ENCODE measurements at regions not wholly inside any gene's neighbourhood (a gene's known extent, or its start where the extent isn't known, plus 50 kb on each side); places are given as distances from the start of the nearest gene placed in this dataset.

- DNase-seq (no peak), ATAC-seq (no peak)
- no peaks in the 10 kb centered on the region for H3K36me3 ChIP-seq
- H3K27me3 ChIP-seq (ENCODE audit: low read depth), result peaks cover 17% of the 10 kb centered on the region
- H3K9me3 ChIP-seq, result no peaks in the 10 kb centered on the region
- no peak for TF ChIP-seq CTCF (IDR thresholded peaks at IDR 0.05)
- no peak overlapping the region for H3K27ac ChIP-seq
- intact Hi-C loops (cut with DNase I), result no loop called here
- H3K4me3 ChIP-seq, result no peak overlapping the region
- H3K4me1 ChIP-seq, result no peaks in the 10 kb centered on the region
Observed at GRCh38 chr11:45754741-45755140, 50.2 kb upstream of the SLC35C1 start.

DNA sequence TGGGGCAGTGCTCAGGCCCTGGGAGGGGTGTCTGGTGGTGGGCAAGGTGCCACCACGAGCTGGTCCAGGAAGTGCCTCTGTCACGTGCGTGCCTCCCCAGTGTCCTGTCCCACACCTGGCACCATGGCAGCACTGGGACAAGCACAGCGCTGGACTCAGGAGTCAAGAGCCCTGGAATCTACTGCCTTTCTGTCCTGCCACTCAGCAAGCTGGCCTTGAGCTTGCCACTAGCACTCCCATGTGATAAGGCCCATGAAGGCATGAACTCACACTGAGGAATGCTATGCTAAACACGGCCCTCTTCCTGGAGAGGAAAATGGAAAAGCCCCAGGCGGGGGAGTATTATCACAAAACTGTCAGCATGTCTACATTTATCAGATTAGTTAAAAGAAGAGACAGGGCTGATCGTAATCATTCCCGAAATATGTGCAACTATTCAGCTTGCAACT, 50.7 kb upstream of the SLC35C1 start:
- Histone ChIP-seq H3K4me3 (no peak overlapping the region), H3K27ac (no peak overlapping the region), H3K27me3 (ENCODE audit: low read depth) (peaks cover 17% of the 10 kb centered on the region), H3K36me3 (no peaks in the 10 kb centered on the region), H3K4me1 (no peaks in the 10 kb centered on the region), H3K9me3 (no peaks in the 10 kb centered on the region)
- intact Hi-C loops (cut with DNase I), result no loop called here
- no peak for TF ChIP-seq CTCF (IDR thresholded peaks at IDR 0.05)
- peak; percentile 53 for DNase-seq
- peak; percentile 69 to 81 for ATAC-seq

DNA sequence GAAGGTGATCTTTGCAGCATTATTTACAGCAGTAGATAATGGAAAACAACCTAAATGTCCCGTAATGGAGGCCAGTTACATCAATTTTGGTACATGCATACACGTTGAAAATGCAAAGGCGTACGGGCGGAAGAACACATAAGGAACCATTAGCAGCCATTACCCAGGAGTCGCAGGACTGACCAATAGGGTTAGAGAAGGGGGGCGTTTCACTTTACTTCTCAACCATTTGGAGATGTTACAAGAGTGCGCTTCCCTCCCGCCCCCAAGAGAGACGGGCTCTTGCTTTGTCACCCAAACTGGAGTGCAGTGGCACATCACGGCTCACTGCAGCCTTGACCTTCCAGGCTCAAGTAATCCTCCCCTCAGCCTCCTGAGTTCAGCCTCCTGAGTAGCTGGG, 52.8 kb upstream of the SLC35C1 start:
- TF ChIP-seq CTCF (IDR thresholded peaks at IDR 0.05), result no peak
- intact Hi-C loops (cut with DNase I), result no loop called here
- Histone ChIP-seq H3K27me3 (ENCODE audit: low read depth) (peaks cover 17% of the 10 kb centered on the region), H3K4me3 (no peak overlapping the region), H3K27ac (no peak overlapping the region), H3K4me1 (no peaks in the 10 kb centered on the region), H3K9me3 (no peaks in the 10 kb centered on the region), H3K36me3 (no peaks in the 10 kb centered on the region)
- DNase-seq (no peak), ATAC-seq (no peak)

GRCh38 chr11:45751430-45751829, 53.5 kb upstream of the SLC35C1 start:
- Histone ChIP-seq H3K27me3 (ENCODE audit: low read depth) (peaks cover 17% of the 10 kb centered on the region), H3K4me1 (no peaks in the 10 kb centered on the region), H3K9me3 (no peaks in the 10 kb centered on the region), H3K27ac (no peak overlapping the region), H3K4me3 (no peak overlapping the region), H3K36me3 (no peaks in the 10 kb centered on the region)
- intact Hi-C loops (cut with DNase I), result no loop called here
- DNase-seq, result no peak
- no peak for TF ChIP-seq CTCF (IDR thresholded peaks at IDR 0.05)
- no peak for ATAC-seq

- Histone ChIP-seq H3K4me3 (no peak overlapping the region), H3K36me3 (no peaks in the 10 kb centered on the region), H3K27me3 (ENCODE audit: low read depth) (peaks cover 14% of the 10 kb centered on the region), H3K27ac (no peak overlapping the region), H3K4me1 (no peaks in the 10 kb centered on the region), H3K9me3 (no peaks in the 10 kb centered on the region)
- ATAC-seq, result no peak
- TF ChIP-seq CTCF (IDR thresholded peaks at IDR 0.05), result no peak
- DNase-seq, result no peak
- intact Hi-C loops (cut with DNase I), result no loop called here
Observed at GRCh38 chr11:45750439-45750838, 54.5 kb upstream of the SLC35C1 start.

GRCh38 chr11:45748801-45749200, 56.1 kb upstream of the SLC35C1 start:
- DNase-seq (no peak), ATAC-seq (no peak)
- Histone ChIP-seq H3K27me3 (ENCODE audit: low read depth) (peaks cover 14% of the 10 kb centered on the region), H3K36me3 (no peaks in the 10 kb centered on the region), H3K9me3 (no peaks in the 10 kb centered on the region), H3K4me1 (no peaks in the 10 kb centered on the region), H3K27ac (no peak overlapping the region), H3K4me3 (no peak overlapping the region)
- no peak for TF ChIP-seq CTCF (IDR thresholded peaks at IDR 0.05)
- intact Hi-C loops (cut with DNase I), result no loop called here

Data from lower lobe of right lung (tissue), 2 donors.